Stomach (tissue), 4 donors: ENCODE measurements at regions not wholly inside any gene's neighbourhood (a gene's known extent, or its start where the extent isn't known, plus 50 kb on each side); places are given as distances from the start of the nearest gene placed in this dataset.

Experiments
- POLR2AphosphoS5 ChIP-seq, 3 donors: sonication (generic); formaldehyde crosslinking; IDR thresholded peaks; one replicate each; pipeline ENCODE4 v1.6.1; 2016; ENCODE audit warnings: antibody characterized with exemption in 3 of 3
- TF ChIP-seq, protein P1 (sequence below), 7 experiments: fragments of 450-650 bp in 4 of 7; fragments of 200-600 bp in 3 of 7; sonication (generic) in 3 of 7; IDR thresholded peaks; one replicate each; pipeline ENCODE4 v1.5.1; 2016 to 2019; ENCODE audit warnings: antibody characterized with exemption in 7 of 7, control low read depth in 2 of 7, mild to moderate bottlenecking in 1 of 7

DNA sequence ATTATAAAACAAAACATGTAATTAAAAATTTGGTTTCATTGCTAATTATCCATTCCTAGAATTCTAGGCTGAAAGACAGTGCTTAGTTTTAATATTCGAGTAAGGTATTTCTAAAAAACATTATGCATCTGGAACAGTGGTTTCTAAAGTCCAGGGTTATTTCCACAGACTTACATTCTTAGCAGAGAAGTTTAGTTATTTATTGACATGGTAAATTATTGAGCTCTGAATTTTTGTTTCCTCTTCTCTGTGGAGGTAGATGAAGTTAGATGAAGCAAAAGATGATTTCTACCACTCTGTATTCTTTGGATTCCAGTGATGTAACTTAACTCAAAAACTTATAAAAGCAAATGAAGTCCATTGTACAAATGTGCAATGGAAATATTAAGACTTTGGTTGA, 709.4 kb downstream of the MRPL39 start:
- TF ChIP-seq, protein P1, sequence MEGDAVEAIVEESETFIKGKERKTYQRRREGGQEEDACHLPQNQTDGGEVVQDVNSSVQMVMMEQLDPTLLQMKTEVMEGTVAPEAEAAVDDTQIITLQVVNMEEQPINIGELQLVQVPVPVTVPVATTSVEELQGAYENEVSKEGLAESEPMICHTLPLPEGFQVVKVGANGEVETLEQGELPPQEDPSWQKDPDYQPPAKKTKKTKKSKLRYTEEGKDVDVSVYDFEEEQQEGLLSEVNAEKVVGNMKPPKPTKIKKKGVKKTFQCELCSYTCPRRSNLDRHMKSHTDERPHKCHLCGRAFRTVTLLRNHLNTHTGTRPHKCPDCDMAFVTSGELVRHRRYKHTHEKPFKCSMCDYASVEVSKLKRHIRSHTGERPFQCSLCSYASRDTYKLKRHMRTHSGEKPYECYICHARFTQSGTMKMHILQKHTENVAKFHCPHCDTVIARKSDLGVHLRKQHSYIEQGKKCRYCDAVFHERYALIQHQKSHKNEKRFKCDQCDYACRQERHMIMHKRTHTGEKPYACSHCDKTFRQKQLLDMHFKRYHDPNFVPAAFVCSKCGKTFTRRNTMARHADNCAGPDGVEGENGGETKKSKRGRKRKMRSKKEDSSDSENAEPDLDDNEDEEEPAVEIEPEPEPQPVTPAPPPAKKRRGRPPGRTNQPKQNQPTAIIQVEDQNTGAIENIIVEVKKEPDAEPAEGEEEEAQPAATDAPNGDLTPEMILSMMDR (IDR thresholded peaks at IDR 0.05) = no peak
- TF ChIP-seq POLR2AphosphoS5 (IDR thresholded peaks at IDR 0.05) = no peak
